ENCODE measurements at regions not wholly inside any gene's neighbourhood (a gene's known extent, or its start where the extent isn't known, plus 50 kb on each side); places are given as distances from the start of the nearest gene placed in this dataset.

DNA sequence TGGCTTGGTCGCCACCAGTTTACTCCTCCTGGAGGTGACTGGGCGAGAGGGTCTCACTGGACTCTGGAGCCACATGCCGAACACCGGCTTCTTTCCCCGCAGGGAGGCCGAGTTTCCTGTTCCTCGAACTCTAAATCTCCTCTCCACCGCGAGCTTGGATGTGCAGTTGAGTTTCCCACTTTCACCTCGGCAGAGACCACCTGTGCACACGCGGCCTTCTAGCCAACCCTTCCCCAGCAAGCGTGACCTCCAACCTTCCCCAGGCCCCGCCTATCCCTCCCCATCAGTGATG lies 380.1 kb downstream of the IRX2 start:
- no peak for DNase-seq
- TF ChIP-seq, protein P1, sequence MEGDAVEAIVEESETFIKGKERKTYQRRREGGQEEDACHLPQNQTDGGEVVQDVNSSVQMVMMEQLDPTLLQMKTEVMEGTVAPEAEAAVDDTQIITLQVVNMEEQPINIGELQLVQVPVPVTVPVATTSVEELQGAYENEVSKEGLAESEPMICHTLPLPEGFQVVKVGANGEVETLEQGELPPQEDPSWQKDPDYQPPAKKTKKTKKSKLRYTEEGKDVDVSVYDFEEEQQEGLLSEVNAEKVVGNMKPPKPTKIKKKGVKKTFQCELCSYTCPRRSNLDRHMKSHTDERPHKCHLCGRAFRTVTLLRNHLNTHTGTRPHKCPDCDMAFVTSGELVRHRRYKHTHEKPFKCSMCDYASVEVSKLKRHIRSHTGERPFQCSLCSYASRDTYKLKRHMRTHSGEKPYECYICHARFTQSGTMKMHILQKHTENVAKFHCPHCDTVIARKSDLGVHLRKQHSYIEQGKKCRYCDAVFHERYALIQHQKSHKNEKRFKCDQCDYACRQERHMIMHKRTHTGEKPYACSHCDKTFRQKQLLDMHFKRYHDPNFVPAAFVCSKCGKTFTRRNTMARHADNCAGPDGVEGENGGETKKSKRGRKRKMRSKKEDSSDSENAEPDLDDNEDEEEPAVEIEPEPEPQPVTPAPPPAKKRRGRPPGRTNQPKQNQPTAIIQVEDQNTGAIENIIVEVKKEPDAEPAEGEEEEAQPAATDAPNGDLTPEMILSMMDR (IDR thresholded peaks at IDR 0.05; ENCODE audit: low read depth, low read length, missing control alignments), result no peak
- no peaks in the 10 kb centered on the region for H3K36me3 ChIP-seq (replicated peaks)
- no peak overlapping the region for H3K4me3 ChIP-seq (ENCODE audit: low read depth, low read length)
- no peaks in the 10 kb centered on the region for H3K27me3 ChIP-seq (replicated peaks)
- no peak overlapping the region for H3K27ac ChIP-seq
- in situ Hi-C loops (cut with HindIII; ENCODE audit: low pct_ligation_motif_present, low sequenced_read_pairs), result no loop called here

GRCh38 chr5:2370626-2371418 lies 380.7 kb downstream of the IRX2 start:
- TF ChIP-seq, protein P1 (IDR thresholded peaks at IDR 0.05; ENCODE audit: low read depth, low read length, missing control alignments), result no peak
- in situ Hi-C loops (cut with HindIII; ENCODE audit: low pct_ligation_motif_present, low sequenced_read_pairs), result no loop called here

GRCh38 chr5:2369178-2369577 lies 382.3 kb downstream of the IRX2 start:
- Histone ChIP-seq H3K27me3 (replicated peaks) (no peaks in the 10 kb centered on the region), H3K4me3 (ENCODE audit: low read depth, low read length) (no peak overlapping the region), H3K36me3 (replicated peaks) (no peaks in the 10 kb centered on the region), H3K27ac (no peak overlapping the region)
- in situ Hi-C loops (cut with HindIII; ENCODE audit: low pct_ligation_motif_present, low sequenced_read_pairs), result no loop called here
- DNase-seq, result no peak
- TF ChIP-seq, protein P1 (IDR thresholded peaks at IDR 0.05; ENCODE audit: low read depth, low read length, missing control alignments), result no peak

More at GRCh38 chr5:2370626-2371418, 380.7 kb downstream of the IRX2 start:
- DNase-seq, result no peak
- H3K4me3 ChIP-seq (ENCODE audit: low read depth, low read length), result no peak overlapping the region
- no peak overlapping the region for H3K27ac ChIP-seq
- no peaks in the 10 kb centered on the region for H3K36me3 ChIP-seq (replicated peaks)
- no peaks in the 10 kb centered on the region for H3K27me3 ChIP-seq (replicated peaks)

DNA sequence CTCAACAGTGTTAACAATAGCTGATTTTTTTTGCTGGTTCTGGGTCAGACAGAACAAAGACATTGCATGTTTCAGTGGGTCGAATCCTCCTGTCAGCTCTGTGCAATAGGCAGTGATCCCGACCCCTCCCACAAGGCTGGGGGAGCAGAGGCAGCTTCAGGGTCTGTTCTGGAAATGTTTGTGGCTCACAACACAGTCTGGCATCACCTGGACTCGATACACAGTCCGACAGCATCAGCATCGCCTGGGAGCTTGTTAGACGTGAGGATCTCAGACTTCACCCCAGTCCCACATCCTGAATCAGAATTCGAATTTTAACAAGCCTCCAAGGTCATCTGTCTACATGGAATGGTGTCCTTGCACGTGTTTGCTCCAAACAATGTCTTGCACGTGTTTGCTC lies 384.7 kb downstream of the IRX2 start:
- TF ChIP-seq, protein P1 (IDR thresholded peaks at IDR 0.05; ENCODE audit: low read depth, low read length, missing control alignments), result no peak
- no peaks in the 10 kb centered on the region for H3K27me3 ChIP-seq (replicated peaks)
- DNase-seq, result no peak
- in situ Hi-C loops (cut with HindIII; ENCODE audit: low pct_ligation_motif_present, low sequenced_read_pairs), result no loop called here
- H3K27ac ChIP-seq, result no peak overlapping the region
- no peaks in the 10 kb centered on the region for H3K36me3 ChIP-seq (replicated peaks)
- no peak overlapping the region for H3K4me3 ChIP-seq (ENCODE audit: low read depth, low read length)

DNA sequence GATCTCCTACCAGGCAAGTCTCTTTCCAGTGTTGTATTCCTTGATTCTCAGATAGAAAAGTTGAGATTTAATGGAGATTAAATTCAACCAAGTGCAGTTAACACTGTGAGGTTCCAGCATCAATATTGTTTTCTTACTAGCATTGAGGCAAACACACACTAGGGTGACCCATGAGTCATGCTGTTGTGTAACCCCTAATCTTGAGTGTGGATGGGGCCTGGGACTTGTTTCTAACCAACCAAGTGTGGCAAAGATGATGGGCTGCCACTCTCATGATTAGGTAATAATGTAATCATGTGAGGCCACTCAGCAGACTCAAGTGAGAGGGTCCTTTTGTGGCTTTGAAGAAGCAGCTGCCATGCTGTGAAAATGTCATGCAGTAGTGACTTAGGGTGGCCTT lies 394.2 kb downstream of the IRX2 start:
- Histone ChIP-seq H3K27me3 (replicated peaks) (no peaks in the 10 kb centered on the region), H3K4me3 (ENCODE audit: low read depth, low read length) (no peak overlapping the region), H3K36me3 (replicated peaks) (no peaks in the 10 kb centered on the region), H3K27ac (no peak overlapping the region)
- DNase-seq, result no peak
- TF ChIP-seq, protein P1 (IDR thresholded peaks at IDR 0.05; ENCODE audit: low read depth, low read length, missing control alignments), result no peak
- in situ Hi-C loops (cut with HindIII; ENCODE audit: low pct_ligation_motif_present, low sequenced_read_pairs), result no loop called here

DNA sequence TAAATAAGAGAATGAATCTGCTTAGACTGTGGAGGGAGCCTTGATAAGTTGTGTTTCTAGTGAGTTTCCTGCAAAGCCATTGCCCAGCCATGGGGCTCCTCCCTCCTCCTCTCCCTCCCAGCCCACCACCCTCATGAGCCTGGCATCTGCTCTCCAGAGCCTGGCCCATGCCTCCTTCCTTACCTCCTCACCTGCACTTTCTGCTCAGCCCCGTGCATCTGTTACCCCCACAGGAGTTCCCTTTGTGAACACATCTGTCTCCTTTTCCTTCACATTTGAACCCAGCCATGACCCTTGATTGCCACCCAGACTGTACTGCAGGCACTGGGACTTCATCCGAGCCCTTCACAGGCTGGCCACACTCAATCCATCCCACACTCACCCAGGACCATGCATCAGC lies 395.6 kb downstream of the IRX2 start:
- TF ChIP-seq, protein P1 (IDR thresholded peaks at IDR 0.05; ENCODE audit: low read depth, low read length, missing control alignments), result no peak
- DNase-seq, result no peak
- in situ Hi-C loops (cut with HindIII; ENCODE audit: low pct_ligation_motif_present, low sequenced_read_pairs), result no loop called here
- Histone ChIP-seq H3K27ac (no peak overlapping the region), H3K36me3 (replicated peaks) (no peaks in the 10 kb centered on the region), H3K4me3 (ENCODE audit: low read depth, low read length) (no peak overlapping the region), H3K27me3 (replicated peaks) (no peaks in the 10 kb centered on the region)

All from brain microvascular endothelial cell (primary cell).